HepG2 (cell line): ENCODE measurements at regions not wholly inside any gene's neighbourhood (a gene's known extent, or its start where the extent isn't known, plus 50 kb on each side); places are given as distances from the start of the nearest gene placed in this dataset.

Experiments used
- ATAC-seq: fragments of 200-7000 bp; cut with Tn5 transposase; 3 replicates; pipeline ENCODE4 v1.9.1; 2020; ENCODE audit warnings: mild to moderate bottlenecking, moderate library complexity
- BruUV-seq: library from RNA; stranded (reverse); fragments of 400-500 nt; replicated peaks from 2 replicates; lab custom pipeline; 2021; lab: Mats Ljungman, UMichigan
- CTCF ChIA-PET: fragments of 300-600 bp; formaldehyde crosslinking; extraction: SDS; loops from one replicate; lab custom pipeline; 2021; ENCODE audit warnings: low total read pairs, inconsistent platforms, low intra/inter-chr PET ratio; lab: Yijun Ruan, JAX
- POLR2A ChIA-PET: fragments of 350-600 bp; sonication (Branson Sonifier 250); formaldehyde crosslinking; loops from one replicate; lab custom pipeline; 2020; ENCODE audit warnings: antibody characterized with exemption, inconsistent platforms; lab: Yijun Ruan, JAX
- DNase-seq: peaks from one replicate; pipeline ENCODE4 v3.0.0-alpha.2; 2015; ENCODE audit warnings: low spot score
- FAIRE-seq: peaks from 3 replicates; lab custom pipeline; 2011; peaks lifted over from hg19 to GRCh38; lab: Jason Lieb, UNC
- H2AFZ ChIP-seq: one replicate; pipeline ENCODE4 v1.6.1; 2011; ENCODE audit warnings: low read length, inconsistent platforms
- H3K27ac ChIP-seq: fragments of 300-600 bp; 3 replicates; pipeline ENCODE4 v1.8.0; 2011; ENCODE audit warnings: mixed run types, mild to moderate bottlenecking, mixed read lengths, low read length, inconsistent platforms; ENCODE audit not compliant: insufficient read depth; ENCODE audit errors: extremely low read length
- H3K27me3 ChIP-seq, 2 experiments: fragments of 200-600 bp in 1 of 2; 2 replicates in 1 of 2; 3 replicates in 1 of 2; pipeline versions ENCODE4 v1.6.0 to v1.8.0; 2011; ENCODE audit warnings: low read length in 2 of 2, mild to moderate bottlenecking in 2 of 2, moderate library complexity in 2 of 2, inconsistent platforms in 1 of 2; ENCODE audit not compliant: insufficient read depth in 2 of 2, control insufficient read depth in 1 of 2
- H3K36me3 ChIP-seq, 2 experiments: fragments of 200-600 bp in 1 of 2; replicated peaks in 1 of 2; 2 replicates in 1 of 2; 3 replicates in 1 of 2; pipeline versions ENCODE4 v1.5.1 to v1.8.0; 2011; ENCODE audit warnings: low read length in 2 of 2, inconsistent platforms in 1 of 2; ENCODE audit not compliant: insufficient read depth in 2 of 2, control insufficient read depth in 1 of 2
- H3K4me1 ChIP-seq: 2 replicates; pipeline ENCODE4 v1.5.1; 2012; ENCODE audit warnings: low read length, inconsistent platforms; ENCODE audit not compliant: insufficient read depth
- H3K4me2 ChIP-seq: 2 replicates; pipeline ENCODE4 v1.6.0; 2011; ENCODE audit warnings: low read depth, low read length, inconsistent platforms
- H3K4me3 ChIP-seq, 3 experiments: fragments of 200-600 bp in 1 of 3; sonication (generic), shearing (Covaris generic) in 1 of 3; replicated peaks in 1 of 3; 2 replicates each; pipeline ENCODE4 v1.5.1; 2011 to 2016; ENCODE audit warnings: low read length in 3 of 3, inconsistent platforms in 2 of 3, low read depth in 2 of 3, mild to moderate bottlenecking in 2 of 3, control low read depth in 1 of 3, mixed read lengths in 1 of 3; ENCODE audit not compliant: insufficient read depth in 1 of 3
- H3K79me2 ChIP-seq: one replicate; pipeline ENCODE4 v1.6.1; 2011; ENCODE audit warnings: low read length, inconsistent platforms; ENCODE audit not compliant: insufficient read depth
- H3K9ac ChIP-seq: 2 replicates; pipeline ENCODE4 v1.6.0; 2011; ENCODE audit warnings: mild to moderate bottlenecking, low read depth, low read length, inconsistent platforms; ENCODE audit not compliant: insufficient read depth
- H3K9me3 ChIP-seq: 2 replicates; pipeline ENCODE4 v1.5.1; 2012; ENCODE audit warnings: mild to moderate bottlenecking, low read length
- H4K20me1 ChIP-seq: 2 replicates; pipeline ENCODE4 v1.6.0; 2011; ENCODE audit warnings: inconsistent platforms, mild to moderate bottlenecking, low read length, moderate library complexity; ENCODE audit not compliant: insufficient read depth
- CBX1 ChIP-seq: IDR thresholded peaks from one replicate; pipeline ENCODE4 v1.6.1; 2016; ENCODE audit warnings: antibody characterized with exemption, low read depth
- CCAR2 ChIP-seq: fragments of 200-400 bp; formaldehyde crosslinking; optimal IDR thresholded peaks from 2 replicates; pipeline ENCODE3; 2018; ENCODE audit warnings: low read depth, mild to moderate bottlenecking, low read length, moderate library complexity
- DNMT1 ChIP-seq: sonication (generic); formaldehyde crosslinking; IDR thresholded peaks from 2 replicates; pipeline ENCODE4 v1.5.1; 2020; ENCODE audit warnings: mild to moderate bottlenecking, missing genetic modification reagents
- FOSL2 ChIP-seq: sonication (generic); formaldehyde crosslinking; IDR thresholded peaks from 2 replicates; pipeline ENCODE4 v1.4.0; 2020; ENCODE audit warnings: missing genetic modification reagents
- HNF4G ChIP-seq, 2 experiments: sonication (generic) in 1 of 2; formaldehyde crosslinking in 1 of 2; IDR thresholded peaks; 2 replicates each; pipeline versions ENCODE4 v1.4.0 to v1.6.1; 2011 to 2020; ENCODE audit warnings: borderline replicate concordance in 2 of 2, low read depth in 2 of 2, mild to moderate bottlenecking in 2 of 2, low read length in 1 of 2, missing genetic modification reagents in 1 of 2, moderate library complexity in 1 of 2
- HOXA7 ChIP-seq: sonication (generic); formaldehyde crosslinking; IDR thresholded peaks from 2 replicates; pipeline ENCODE4 v1.8.1; 2022; ENCODE audit warnings: mild to moderate bottlenecking, missing genetic modification reagents, moderate library complexity
- ISX ChIP-seq: sonication (generic); formaldehyde crosslinking; conservative IDR thresholded peaks from 2 replicates; pipeline ENCODE4 v1.5.0; 2020; ENCODE audit warnings: missing genetic modification reagents
- NFYB ChIP-seq: sonication (generic); formaldehyde crosslinking; IDR thresholded peaks from 2 replicates; pipeline ENCODE4 v1.4.0; 2020; ENCODE audit warnings: missing genetic modification reagents
- PHB2 ChIP-seq: fragments of 450-650 bp; IDR thresholded peaks from 2 replicates; pipeline ENCODE4 v1.6.1; 2018; ENCODE audit not compliant: partially characterized antibody
- SOX6 ChIP-seq, 2 experiments: fragments of 450-650 bp in 1 of 2; sonication (generic) in 1 of 2; formaldehyde crosslinking in 1 of 2; IDR thresholded peaks; 2 replicates each; pipeline versions ENCODE4 v1.4.0 to v1.6.1; 2017 to 2020; ENCODE audit warnings: antibody characterized with exemption in 1 of 2, mild to moderate bottlenecking in 1 of 2, missing genetic modification reagents in 1 of 2
- SSRP1 ChIP-seq: IDR thresholded peaks from 2 replicates; pipeline ENCODE4 v1.6.1; 2016; ENCODE audit warnings: control low read depth
- ZBTB4 ChIP-seq: sonication (generic); formaldehyde crosslinking; IDR thresholded peaks from 2 replicates; pipeline ENCODE4 v1.4.0; 2020; ENCODE audit warnings: missing genetic modification reagents, mild to moderate bottlenecking, borderline replicate concordance
- ZNF292 ChIP-seq: sonication (generic); formaldehyde crosslinking; IDR thresholded peaks from 2 replicates; pipeline ENCODE4 v1.8.1; 2022; ENCODE audit warnings: mild to moderate bottlenecking, low read depth, missing genetic modification reagents, borderline replicate concordance
- ZNF552 ChIP-seq: sonication (generic); formaldehyde crosslinking; IDR thresholded peaks from 2 replicates; pipeline ENCODE4 v1.9.0; 2022; ENCODE audit warnings: missing genetic modification reagents, mild to moderate bottlenecking, borderline replicate concordance
- ZNF557 ChIP-seq: sonication (generic); formaldehyde crosslinking; IDR thresholded peaks from 2 replicates; pipeline ENCODE4 v1.4.0; 2020; ENCODE audit warnings: missing genetic modification reagents
- ZNF678 ChIP-seq: sonication (generic); formaldehyde crosslinking; IDR thresholded peaks from 2 replicates; pipeline ENCODE4 v1.4.0; 2020; ENCODE audit warnings: mild to moderate bottlenecking, missing genetic modification reagents
- ZNF713 ChIP-seq: sonication (generic); formaldehyde crosslinking; IDR thresholded peaks from 2 replicates; pipeline ENCODE4 v1.4.0; 2020; ENCODE audit warnings: mild to moderate bottlenecking, missing genetic modification reagents
- WGBS: methylation state at CpG from one replicate; pipeline ENCODE4 v1.1.6; 2017; ENCODE audit warnings: low lambda C conversion rate; 5-methylcytosine and 5-hydroxymethylcytosine counted together
- in situ Hi-C: cut with HindIII; loops from 2 replicates; pipeline ENCODE4 v1.10.0; 2017; ENCODE audit warnings: low pct_unique_long_range_greater_than_20kb; ENCODE audit not compliant: extremely low pct_ligation_motif_present
- intact Hi-C: fragments of 100-400 bp; cut with micrococcal nuclease; formaldehyde crosslinking; loops from one replicate; pipeline ENCODE4 v1.10.0; 2022; ENCODE audit not compliant: unreplicated experiment
- TF ChIP-seq, protein P1 (sequence below): IDR thresholded peaks from 2 replicates; pipeline ENCODE4 v1.6.1; 2016; ENCODE audit warnings: mild to moderate bottlenecking, missing biosample characterization, missing genetic modification reagents

GRCh38 chr2:155844461-155844860 is 488.1 kb downstream of the NR4A2 start (continued):
- TF ChIP-seq ZBTB4 (CRISPR knock-in tag) (no peak), ISX (CRISPR knock-in tag) (no peak)

DNA sequence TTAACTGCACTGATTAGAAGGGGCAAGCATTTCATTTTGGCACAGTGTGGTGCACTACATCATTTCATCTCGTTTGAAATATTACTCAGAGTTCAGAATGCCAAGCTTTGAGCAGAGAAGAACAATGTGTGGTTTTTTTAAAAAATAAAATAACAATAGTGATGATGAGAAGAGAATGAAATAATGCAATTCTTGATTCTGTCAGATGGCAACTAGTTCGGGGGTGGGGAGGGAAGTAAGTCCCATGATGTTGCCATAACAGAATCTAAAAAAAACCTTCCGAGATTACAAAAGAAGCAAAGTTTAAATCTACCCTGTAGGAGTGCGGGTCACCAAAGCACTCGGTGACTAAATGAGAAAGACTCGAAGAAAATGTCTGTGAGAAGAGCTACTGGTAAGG is 490.4 kb downstream of the NR4A2 start:
- POLR2A ChIA-PET: no interaction called here
- Histone ChIP-seq H3K27ac (no peak overlapping the region), H3K36me3 (no peaks in the 10 kb centered on the region), H2AFZ (no peak overlapping the region), H3K4me2 (no peak overlapping the region), H4K20me1 (no peaks in the 10 kb centered on the region), H3K79me2 (no peaks in the 10 kb centered on the region), H3K4me1 (no peaks in the 10 kb centered on the region), H3K4me3 (no peak overlapping the region), H3K9me3 (no peaks in the 10 kb centered on the region), H3K9ac (no peak overlapping the region), H3K27me3 (no peaks in the 10 kb centered on the region)
- FAIRE-seq (no peak), DNase-seq (no peak), ATAC-seq (no peak)
- TF ChIP-seq PHB2 (no peak), DNMT1 (no peak), NFYB (CRISPR knock-in tag) (no peak), CCAR2 (no peak), ZNF552 (no peak), ZNF678 (CRISPR knock-in tag) (no peak), HOXA7 (no peak), SSRP1 (no peak), FOSL2 (no peak), ZNF557 (CRISPR knock-in tag) (no peak), ZNF292 (no peak), CBX1 (no peak), ZNF713 (CRISPR knock-in tag) (no peak), HNF4G (IDR thresholded peaks at IDR 0.05; ENCODE audit: borderline replicate concordance, low read depth, low read length) (no peak), HNF4G (CRISPR knock-in tag; IDR thresholded peaks at IDR 0.05; ENCODE audit: borderline replicate concordance, low read depth) (no peak), SOX6 (IDR thresholded peaks at IDR 0.05) (no peak), SOX6 (CRISPR knock-in tag; IDR thresholded peaks at IDR 0.05) (no peak)
- TF ChIP-seq, protein P1, sequence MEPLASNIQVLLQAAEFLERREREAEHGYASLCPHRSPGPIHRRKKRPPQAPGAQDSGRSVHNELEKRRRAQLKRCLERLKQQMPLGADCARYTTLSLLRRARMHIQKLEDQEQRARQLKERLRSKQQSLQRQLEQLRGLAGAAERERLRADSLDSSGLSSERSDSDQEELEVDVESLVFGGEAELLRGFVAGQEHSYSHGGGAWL (CRISPR knock-in tag): no peak
- intact Hi-C loops: no loop called here
- CTCF ChIA-PET: no interaction called here
- no TSS peak for BruUV-seq
- in situ Hi-C loops: no loop called here
- 10% methylated on average over 6 of the region's 6 CpGs for WGBS
